ENCODE measurements at regions not wholly inside any gene's neighbourhood (a gene's known extent, or its start where the extent isn't known, plus 50 kb on each side); places are given as distances from the start of the nearest gene placed in this dataset.

- CTCF ChIA-PET (ENCODE audit: partially characterized antibody), result no interaction called here
- H3K4me1 ChIP-seq (ENCODE audit: insufficient read depth, low read length), result no peaks in the 10 kb centered on the region
- H3K27me3 Mint-ChIP-seq, result no peaks in the 10 kb centered on the region
Measured at GRCh38 chr2:186130748-186131641, 355.1 kb upstream of the ZC3H15 start.

DNA sequence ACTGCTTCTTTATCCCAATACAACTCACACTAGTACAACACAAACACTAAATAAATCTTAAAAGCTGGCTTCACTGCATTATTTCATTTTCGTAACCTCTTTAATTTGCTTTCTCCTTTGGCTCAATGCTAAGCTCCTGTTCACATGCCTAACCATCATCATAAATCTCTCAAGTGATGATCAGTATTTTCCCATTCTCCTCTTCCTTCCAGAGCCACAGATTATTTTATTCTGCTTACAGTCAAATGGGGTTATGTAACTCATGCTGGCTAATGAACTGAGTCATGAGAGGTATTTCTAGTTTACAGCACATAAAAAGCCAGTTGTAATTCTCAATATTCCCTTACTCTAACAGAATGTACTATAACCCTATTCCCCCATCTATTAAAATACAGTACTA, 350.4 kb upstream of the ZC3H15 start:
- no peaks in the 10 kb centered on the region for H3K4me1 Mint-ChIP-seq
- peaks cover 0 to 6% (median 0%) of the 10 kb centered on the region in 8 donors for H3K9me3 Mint-ChIP-seq
- no peaks in the 10 kb centered on the region for H3K9me3 ChIP-seq (ENCODE audit: control insufficient read depth in 1 of 2, low read length in 2 of 2)
- ChIA-PET CTCF (ENCODE audit: partially characterized antibody) (interaction anchor here (0.7 kb wide), 1 partner anchor 11 kb away, joined by 3 read pairs; no protein-coding TSS in a partner anchor), POLR2A (ENCODE audit: partially characterized antibody) (no interaction called here)
- DNase-seq, result no peak
- H3K36me3 Mint-ChIP-seq, result no peaks in the 10 kb centered on the region
- H3K4me3 ChIP-seq (ENCODE audit: low read length in 2 of 2), result no peak overlapping the region
- H3K27me3 ChIP-seq (ENCODE audit: insufficient read depth, low read length), result no peaks in the 10 kb centered on the region
- H3K27ac Mint-ChIP-seq, result no peak overlapping the region
- intact Hi-C loops (cut with micrococcal nuclease), result no loop called here
- H3K27ac ChIP-seq (ENCODE audit: low read depth, low read length), result no peak overlapping the region
- no peak overlapping the region for H3K4me3 Mint-ChIP-seq
- no peaks in the 10 kb centered on the region for H3K36me3 ChIP-seq (ENCODE audit: insufficient read depth, low read length)
- no peaks in the 10 kb centered on the region for H3K4me1 ChIP-seq (ENCODE audit: insufficient read depth, low read length)
- no peaks in the 10 kb centered on the region for H3K27me3 Mint-ChIP-seq

More at GRCh38 chr2:186130748-186131641, 355.1 kb upstream of the ZC3H15 start:
- H3K9me3 ChIP-seq (ENCODE audit: control insufficient read depth in 1 of 2, low read length in 2 of 2), result no peaks in the 10 kb centered on the region
- Mint-ChIP-seq H3K4me1 (no peaks in the 10 kb centered on the region), H3K4me3 (no peak overlapping the region), H3K27ac (no peak overlapping the region), H3K9me3 (peaks cover 0 to 4% (median 0%) of the 10 kb centered on the region in 8 donors), H3K36me3 (no peaks in the 10 kb centered on the region)
- no peaks in the 10 kb centered on the region for H3K36me3 ChIP-seq (ENCODE audit: insufficient read depth, low read length)
- no peak overlapping the region for H3K4me3 ChIP-seq (ENCODE audit: low read length in 2 of 2)
- H3K27me3 ChIP-seq (ENCODE audit: insufficient read depth, low read length), result no peaks in the 10 kb centered on the region
- H3K27ac ChIP-seq (ENCODE audit: low read depth, low read length), result no peak overlapping the region
- POLR2A ChIA-PET (ENCODE audit: partially characterized antibody), result no interaction called here
- no peak for DNase-seq
- intact Hi-C loops (cut with micrococcal nuclease), result no loop called here

- Histone ChIP-seq H3K27me3 (ENCODE audit: insufficient read depth, low read length) (no peaks in the 10 kb centered on the region), H3K36me3 (ENCODE audit: insufficient read depth, low read length) (no peaks in the 10 kb centered on the region), H3K4me1 (ENCODE audit: insufficient read depth, low read length) (no peaks in the 10 kb centered on the region), H3K4me3 (ENCODE audit: low read length in 2 of 2) (no peak overlapping the region), H3K27ac (ENCODE audit: low read depth, low read length) (no peak overlapping the region), H3K9me3 (ENCODE audit: control insufficient read depth in 1 of 2, low read length in 2 of 2) (no peaks in the 10 kb centered on the region)
- Mint-ChIP-seq H3K27ac (no peak overlapping the region), H3K4me1 (no peaks in the 10 kb centered on the region), H3K9me3 (peaks cover 0 to 6% (median 0%) of the 10 kb centered on the region in 8 donors), H3K36me3 (no peaks in the 10 kb centered on the region), H3K4me3 (no peak overlapping the region), H3K27me3 (no peaks in the 10 kb centered on the region)
- no peak for DNase-seq
- intact Hi-C loops (cut with micrococcal nuclease), result no loop called here
- ChIA-PET CTCF (ENCODE audit: partially characterized antibody) (no interaction called here), POLR2A (ENCODE audit: partially characterized antibody) (no interaction called here)
Measured at GRCh38 chr2:186136860-186137259, 349.2 kb upstream of the ZC3H15 start.

DNA sequence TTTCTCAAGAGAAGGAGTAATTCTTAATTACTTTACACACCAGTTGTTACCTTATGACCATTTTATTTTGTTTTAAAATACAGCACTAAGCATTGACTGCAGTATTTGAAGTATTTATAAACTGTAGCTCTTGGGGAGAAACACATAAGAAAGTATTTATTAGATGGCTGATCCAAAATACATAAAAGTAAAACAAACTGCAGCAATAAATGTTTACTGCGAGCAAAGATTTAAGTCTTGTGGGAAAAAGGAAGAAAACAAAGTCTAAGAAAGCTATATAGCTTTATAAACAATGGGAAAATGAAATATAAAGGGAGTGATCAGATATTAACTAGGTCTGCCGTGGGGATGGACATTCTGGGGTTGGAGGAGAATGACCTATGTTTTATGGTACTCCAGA, 347.2 kb upstream of the ZC3H15 start:
- Mint-ChIP-seq H3K36me3 (no peaks in the 10 kb centered on the region), H3K27me3 (no peaks in the 10 kb centered on the region), H3K4me1 (no peaks in the 10 kb centered on the region), H3K4me3 (no peak overlapping the region), H3K27ac (peak overlapping the region in 1 of 7 donors; percentile 59), H3K9me3 (peaks cover 0 to 8% (median 0%) of the 10 kb centered on the region in 8 donors)
- no peak for DNase-seq
- Histone ChIP-seq H3K4me1 (ENCODE audit: insufficient read depth, low read length) (no peaks in the 10 kb centered on the region), H3K36me3 (ENCODE audit: insufficient read depth, low read length) (no peaks in the 10 kb centered on the region), H3K4me3 (ENCODE audit: low read length in 2 of 2) (no peak overlapping the region), H3K27me3 (ENCODE audit: insufficient read depth, low read length) (no peaks in the 10 kb centered on the region), H3K27ac (ENCODE audit: low read depth, low read length) (no peak overlapping the region), H3K9me3 (ENCODE audit: control insufficient read depth in 1 of 2, low read length in 2 of 2) (no peaks in the 10 kb centered on the region)
- ChIA-PET CTCF (ENCODE audit: partially characterized antibody) (interaction anchor here (0.8 kb wide), 1 partner anchor 10 kb away, joined by 3 read pairs; no protein-coding TSS in a partner anchor), POLR2A (ENCODE audit: partially characterized antibody) (no interaction called here)
- intact Hi-C loops (cut with micrococcal nuclease), result no loop called here

DNA sequence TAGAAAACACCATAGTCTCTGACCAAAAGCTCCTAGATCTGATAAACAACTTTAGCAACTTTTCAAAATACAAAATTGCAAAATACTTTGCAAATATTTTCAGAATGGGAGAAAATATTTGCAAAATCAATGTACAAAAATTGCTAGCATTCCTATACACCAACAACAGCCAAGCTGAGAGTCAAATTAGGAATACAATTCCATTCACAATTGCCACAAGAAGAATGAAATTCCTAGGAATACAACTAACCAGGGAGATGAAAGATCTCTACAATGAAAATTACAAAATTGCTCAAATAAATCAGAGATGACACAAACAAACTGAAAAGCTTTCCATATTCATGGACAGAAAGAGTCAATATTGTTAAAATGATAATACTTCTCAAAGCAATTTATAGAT, 327.0 kb upstream of the ZC3H15 start:
- Mint-ChIP-seq H3K4me1 (no peaks in the 10 kb centered on the region), H3K27ac (no peak overlapping the region), H3K36me3 (peaks cover 18 to 24% of the 10 kb centered on the region in 2 donors), H3K27me3 (no peaks in the 10 kb centered on the region), H3K9me3 (peaks cover 3 to 49% (median 36%) of the 10 kb centered on the region in 8 donors), H3K4me3 (no peak overlapping the region)
- Histone ChIP-seq H3K4me1 (ENCODE audit: insufficient read depth, low read length) (no peaks in the 10 kb centered on the region), H3K4me3 (ENCODE audit: low read length in 2 of 2) (no peak overlapping the region), H3K36me3 (ENCODE audit: insufficient read depth, low read length) (no peaks in the 10 kb centered on the region), H3K27ac (ENCODE audit: low read depth, low read length) (no peak overlapping the region), H3K9me3 (ENCODE audit: control insufficient read depth in 1 of 2, low read length in 2 of 2) (peaks cover 0 to 6% of the 10 kb centered on the region in 2 donors), H3K27me3 (ENCODE audit: insufficient read depth, low read length) (no peaks in the 10 kb centered on the region)
- ChIA-PET CTCF (ENCODE audit: partially characterized antibody) (no interaction called here), POLR2A (ENCODE audit: partially characterized antibody) (no interaction called here)
- DNase-seq, result no peak
- intact Hi-C loops (cut with micrococcal nuclease), result no loop called here

GRCh38 chr2:186164325-186164724, 321.7 kb upstream of the ZC3H15 start:
- H3K27me3 ChIP-seq (ENCODE audit: insufficient read depth, low read length), result no peaks in the 10 kb centered on the region
- Mint-ChIP-seq H3K36me3 (peaks cover 10 to 22% of the 10 kb centered on the region in 2 donors), H3K4me1 (no peaks in the 10 kb centered on the region), H3K9me3 (peaks cover 0 to 28% (median 10%) of the 10 kb centered on the region in 8 donors), H3K27ac (no peak overlapping the region), H3K27me3 (no peaks in the 10 kb centered on the region), H3K4me3 (no peak overlapping the region)
- H3K4me1 ChIP-seq (ENCODE audit: insufficient read depth, low read length), result no peaks in the 10 kb centered on the region
- POLR2A ChIA-PET (ENCODE audit: partially characterized antibody), result no interaction called here
- no peak overlapping the region for H3K4me3 ChIP-seq (ENCODE audit: low read length in 2 of 2)
- H3K36me3 ChIP-seq (ENCODE audit: insufficient read depth, low read length), result no peaks in the 10 kb centered on the region
- intact Hi-C loops (cut with micrococcal nuclease), result no loop called here
- no peaks in the 10 kb centered on the region for H3K9me3 ChIP-seq (ENCODE audit: control insufficient read depth in 1 of 2, low read length in 2 of 2)
- no peak overlapping the region for H3K27ac ChIP-seq (ENCODE audit: low read depth, low read length)
- CTCF ChIA-PET (ENCODE audit: partially characterized antibody), result no interaction called here
- peak in 1 of 5 donors; percentile 16 for DNase-seq

DNA sequence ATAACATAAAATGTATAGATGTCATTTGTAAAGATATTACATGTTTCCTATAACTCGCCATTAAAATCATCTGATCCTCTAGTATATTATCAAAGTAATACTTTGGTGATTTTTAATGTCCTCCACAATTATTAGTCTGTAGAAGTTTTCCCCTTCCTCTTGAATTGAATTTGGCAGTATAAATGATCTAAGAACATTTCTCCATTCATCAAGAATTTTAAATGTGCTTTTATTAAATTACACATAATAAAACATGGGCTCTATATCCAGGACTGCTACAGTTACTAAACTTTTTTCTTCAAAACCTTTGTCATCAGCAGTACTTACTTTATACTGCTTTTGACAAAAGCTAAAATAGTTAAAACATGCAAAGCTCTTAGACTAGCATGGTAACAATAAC, 315.4 kb upstream of the ZC3H15 start:
- Histone ChIP-seq H3K4me1 (ENCODE audit: insufficient read depth, low read length) (no peaks in the 10 kb centered on the region), H3K27ac (ENCODE audit: low read depth, low read length) (no peak overlapping the region), H3K4me3 (ENCODE audit: low read length in 2 of 2) (no peak overlapping the region), H3K27me3 (ENCODE audit: insufficient read depth, low read length) (no peaks in the 10 kb centered on the region), H3K36me3 (ENCODE audit: insufficient read depth, low read length) (no peaks in the 10 kb centered on the region), H3K9me3 (ENCODE audit: control insufficient read depth in 1 of 2, low read length in 2 of 2) (no peaks in the 10 kb centered on the region)
- peaks cover 2 to 8% of the 10 kb centered on the region in 2 donors for H3K36me3 Mint-ChIP-seq
- POLR2A ChIA-PET (ENCODE audit: partially characterized antibody), result no interaction called here
- peaks cover 0 to 7% (median 1%) of the 10 kb centered on the region in 8 donors for H3K9me3 Mint-ChIP-seq
- no peak for DNase-seq
- H3K4me1 Mint-ChIP-seq, result no peaks in the 10 kb centered on the region
- intact Hi-C loops (cut with micrococcal nuclease), result no loop called here
- CTCF ChIA-PET (ENCODE audit: partially characterized antibody), result no interaction called here
- H3K4me3 Mint-ChIP-seq, result no peak overlapping the region
- no peak overlapping the region for H3K27ac Mint-ChIP-seq
- no peaks in the 10 kb centered on the region for H3K27me3 Mint-ChIP-seq

Measured in CD4-positive, alpha-beta memory T cell (primary cell).